Keratinocyte (primary cell): ENCODE measurements at regions not wholly inside any gene's neighbourhood (a gene's known extent, or its start where the extent isn't known, plus 50 kb on each side); places are given as distances from the start of the nearest gene placed in this dataset.

ENCODE experiments used
- DNase-seq: peaks from one replicate; pipeline ENCODE4 v3.0.0-alpha.2; 2011; ENCODE audit warnings: low read depth, missing footprints, low spot score
- FAIRE-seq: peaks from 2 replicates; lab custom pipeline; 2011; peaks lifted over from hg19 to GRCh38; lab: Jason Lieb, UNC
- H2AFZ ChIP-seq: 2 replicates; pipeline ENCODE4 v1.6.0; 2012; ENCODE audit warnings: low read length, control low read depth, inconsistent platforms; ENCODE audit not compliant: control insufficient read depth
- H3K27ac ChIP-seq: 2 replicates; pipeline ENCODE4 v1.5.1; 2011; ENCODE audit warnings: low read length; ENCODE audit not compliant: control insufficient read depth, insufficient read depth
- H3K27me3 ChIP-seq: 3 replicates; pipeline ENCODE4 v1.6.0; 2011; ENCODE audit warnings: low read length; ENCODE audit not compliant: control insufficient read depth, insufficient read depth; ENCODE audit errors: extremely low read depth
- H3K36me3 ChIP-seq, 2 experiments: 2 replicates in 1 of 2; 3 replicates in 1 of 2; pipeline ENCODE4 v1.5.1; 2011; ENCODE audit warnings: low read length in 2 of 2, mild to moderate bottlenecking in 1 of 2; ENCODE audit not compliant: control insufficient read depth in 2 of 2, insufficient read depth in 2 of 2; ENCODE audit errors: extremely low read depth in 1 of 2
- H3K4me1 ChIP-seq: 3 replicates; pipeline ENCODE4 v1.5.1; 2011; ENCODE audit warnings: low read length; ENCODE audit not compliant: control insufficient read depth, insufficient read depth; ENCODE audit errors: extremely low read depth
- H3K4me2 ChIP-seq: 3 replicates; pipeline ENCODE4 v1.6.0; 2011; ENCODE audit warnings: low read depth, low read length; ENCODE audit not compliant: control insufficient read depth, insufficient read depth; ENCODE audit errors: extremely low read depth
- H3K4me3 ChIP-seq, 3 experiments: fragments of 200-600 bp in 1 of 3; sonication (generic) in 1 of 3; 2 replicates in 2 of 3; 3 replicates in 1 of 3; pipeline ENCODE4 v1.5.1; 2011 to 2016; ENCODE audit warnings: low read length in 3 of 3, mild to moderate bottlenecking in 3 of 3, control low read depth in 2 of 3, inconsistent platforms in 1 of 3, low read depth in 1 of 3, mixed read lengths in 1 of 3, mixed run types in 1 of 3, moderate library complexity in 1 of 3; ENCODE audit not compliant: control insufficient read depth in 2 of 3, insufficient read depth in 2 of 3; ENCODE audit errors: extremely low read depth in 1 of 3
- H3K79me2 ChIP-seq: 2 replicates; pipeline ENCODE4 v1.6.0; 2012; ENCODE audit warnings: low read length; ENCODE audit not compliant: control insufficient read depth, insufficient read depth
- H3K9ac ChIP-seq: 3 replicates; pipeline ENCODE4 v1.6.0; 2011; ENCODE audit warnings: low read length; ENCODE audit not compliant: control insufficient read depth, insufficient read depth; ENCODE audit errors: extremely low read depth
- H3K9me1 ChIP-seq: 3 replicates; pipeline ENCODE4 v1.6.0; 2011; ENCODE audit warnings: low read length; ENCODE audit not compliant: control insufficient read depth, insufficient read depth; ENCODE audit errors: extremely low read depth
- H3K9me3 ChIP-seq: 2 replicates; pipeline ENCODE4 v1.5.1; 2012; ENCODE audit warnings: low read depth, low read length; ENCODE audit not compliant: control insufficient read depth
- H4K20me1 ChIP-seq: 3 replicates; pipeline ENCODE4 v1.6.0; 2011; ENCODE audit warnings: low read length; ENCODE audit not compliant: control insufficient read depth, insufficient read depth; ENCODE audit errors: extremely low read depth
- CTCF ChIP-seq, 3 experiments: IDR thresholded peaks in 1 of 3; conservative IDR thresholded peaks in 1 of 3; optimal IDR thresholded peaks in 1 of 3; 2 replicates in 2 of 3; 3 replicates in 1 of 3; pipeline versions ENCODE3 to v1.5.1; 2011; ENCODE audit warnings: low read length in 3 of 3, mild to moderate bottlenecking in 3 of 3, moderate library complexity in 2 of 3, control low read depth in 1 of 3, inconsistent platforms in 1 of 3; ENCODE audit not compliant: insufficient read depth in 2 of 3; ENCODE audit errors: extremely low read depth in 1 of 3
- EZH2 ChIP-seq: IDR thresholded peaks from one replicate; pipeline ENCODE4 v1.6.1; 2012; ENCODE audit warnings: inconsistent platforms, mild to moderate bottlenecking, low read length, moderate library complexity
- dilution Hi-C: fragments of 300-500 bp; cut with MboI; formaldehyde crosslinking; loops from one replicate; pipeline ENCODE4 v1.7.0; 2020; ENCODE audit warnings: low sequenced_read_pairs; ENCODE audit not compliant: extremely low pct_ligation_motif_present

DNA sequence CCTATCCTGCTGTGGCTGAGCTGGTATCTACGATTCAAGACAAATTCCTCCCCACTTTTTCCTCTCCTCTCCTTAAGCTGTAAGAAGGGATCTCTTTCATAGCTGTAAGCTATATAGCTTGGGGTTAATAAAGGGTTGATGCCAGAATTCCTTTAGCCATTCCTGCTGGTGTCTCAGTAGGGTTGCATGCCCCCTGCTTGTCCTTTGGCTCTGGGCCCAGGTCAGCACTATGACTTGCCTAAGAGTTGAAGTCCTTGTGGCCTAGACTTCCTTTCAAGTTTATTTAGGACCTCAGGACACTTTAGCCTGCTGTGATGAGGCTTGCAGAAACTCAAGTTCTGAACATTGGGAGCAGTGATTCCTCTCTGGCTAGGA, 270.0 kb downstream of the AMY1C start:
- Histone ChIP-seq H2AFZ (no peak overlapping the region), H3K27me3 (no peaks in the 10 kb centered on the region), H3K27ac (no peak overlapping the region), H3K9me3 (no peaks in the 10 kb centered on the region), H3K4me3 (no peak overlapping the region), H3K36me3 (no peaks in the 10 kb centered on the region), H3K4me1 (no peaks in the 10 kb centered on the region), H3K9me1 (no peaks in the 10 kb centered on the region), H3K4me2 (no peak overlapping the region), H4K20me1 (no peaks in the 10 kb centered on the region), H3K79me2 (no peaks in the 10 kb centered on the region), H3K9ac (no peak overlapping the region)
- DNase-seq (no peak), FAIRE-seq (no peak)
- TF ChIP-seq EZH2: no peak
- TF ChIP-seq CTCF (optimal IDR thresholded peaks at IDR 0.05 in 1 of 3, IDR thresholded peaks at IDR 0.05 in 1 of 3, conservative IDR thresholded peaks at IDR 0.05 in 1 of 3; ENCODE audit: extremely low read depth in 1 of 3, insufficient read depth in 2 of 3, low read length in 3 of 3): no peak
- dilution Hi-C loops: no loop called here

DNA sequence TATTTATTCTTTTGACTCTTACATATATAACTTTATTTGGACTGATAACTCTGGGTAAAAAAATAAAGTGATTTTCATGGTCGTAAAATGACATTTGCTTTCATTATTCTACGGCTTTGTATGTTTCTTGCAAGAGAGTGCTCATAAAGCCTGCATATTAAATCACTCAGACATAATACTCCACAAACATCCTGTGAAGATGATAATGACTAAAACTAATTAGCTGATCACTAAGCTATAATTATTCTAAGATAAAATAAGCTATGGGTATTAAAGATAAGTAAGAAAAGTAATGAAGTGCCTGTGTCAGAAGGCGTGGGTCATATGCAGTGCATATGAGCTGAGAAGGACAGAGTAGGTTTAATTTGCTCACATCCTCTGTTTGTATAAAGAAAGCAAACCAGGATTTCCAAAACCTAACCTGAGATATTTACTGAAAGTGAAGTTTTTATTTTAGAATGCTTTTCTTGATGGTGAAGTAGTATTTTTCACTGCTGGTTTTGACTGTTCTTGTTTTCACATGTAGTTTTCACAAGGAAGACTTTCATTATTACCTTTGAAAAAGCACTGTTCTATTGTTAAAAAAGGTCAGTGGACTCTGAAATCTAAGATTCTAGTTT, 278.8 kb downstream of the AMY1C start:
- H3K9me3 ChIP-seq: no peaks in the 10 kb centered on the region

More for the DNA sequence above, 278.8 kb downstream of the AMY1C start:
- no peaks in the 10 kb centered on the region for H3K36me3 ChIP-seq
- H3K4me2 ChIP-seq: no peak overlapping the region
- H3K27me3 ChIP-seq: no peaks in the 10 kb centered on the region
- H3K27ac ChIP-seq: no peak overlapping the region
- H2AFZ ChIP-seq: no peak overlapping the region
- H3K9ac ChIP-seq: no peak overlapping the region
- FAIRE-seq (no peak), DNase-seq (no peak)
- TF ChIP-seq EZH2: no peak
- no peak for TF ChIP-seq CTCF (optimal IDR thresholded peaks at IDR 0.05 in 1 of 3, IDR thresholded peaks at IDR 0.05 in 1 of 3, conservative IDR thresholded peaks at IDR 0.05 in 1 of 3; ENCODE audit: extremely low read depth in 1 of 3, insufficient read depth in 2 of 3, low read length in 3 of 3)
- H3K79me2 ChIP-seq: no peaks in the 10 kb centered on the region
- dilution Hi-C loops: no loop called here
- H3K9me1 ChIP-seq: no peaks in the 10 kb centered on the region
- no peaks in the 10 kb centered on the region for H4K20me1 ChIP-seq
- no peak overlapping the region for H3K4me3 ChIP-seq
- no peaks in the 10 kb centered on the region for H3K4me1 ChIP-seq
